Fibroblast of lung (primary cell): ENCODE measurements at regions not wholly inside any gene's neighbourhood (a gene's known extent, or its start where the extent isn't known, plus 50 kb on each side); places are given as distances from the start of the nearest gene placed in this dataset.

ENCODE experiments used
- DNase-seq, 2 donors: peaks; one replicate each; pipeline versions ENCODE4 v3.0.0 to v3.0.0-alpha.2; 2010; ENCODE audit warnings: low read depth in 2 of 2
- H2AFZ ChIP-seq: 2 replicates; pipeline ENCODE4 v1.5.1; 2012; ENCODE audit warnings: low read length, control low read depth, inconsistent platforms
- H3K27ac ChIP-seq: 2 replicates; pipeline ENCODE4 v1.5.1; 2011; ENCODE audit warnings: low read length, control low read depth; ENCODE audit not compliant: insufficient read depth
- H3K27me3 ChIP-seq: 2 replicates; pipeline ENCODE4 v1.5.1; 2011; ENCODE audit warnings: mild to moderate bottlenecking, low read length; ENCODE audit not compliant: control insufficient read depth, insufficient read depth
- H3K36me3 ChIP-seq: 2 replicates; pipeline ENCODE4 v1.5.1; 2011; ENCODE audit warnings: low read length; ENCODE audit not compliant: control insufficient read depth, insufficient read depth
- H3K4me1 ChIP-seq: 2 replicates; pipeline ENCODE4 v1.5.1; 2011; ENCODE audit warnings: low read length; ENCODE audit not compliant: control insufficient read depth, insufficient read depth; ENCODE audit errors: extremely low read depth
- H3K4me2 ChIP-seq: 2 replicates; pipeline ENCODE4 v1.5.1; 2011; ENCODE audit warnings: low read length, control low read depth; ENCODE audit not compliant: insufficient read depth; ENCODE audit errors: extremely low read depth
- H3K4me3 ChIP-seq, 4 experiments: fragments of 200-600 bp in 1 of 4; sonication (generic) in 1 of 4; replicated peaks in 1 of 4; 2 replicates each; pipeline ENCODE4 v1.5.1; 2011 to 2016; ENCODE audit warnings: low read length in 4 of 4, low read depth in 3 of 4, mild to moderate bottlenecking in 3 of 4, control low read depth in 2 of 4, inconsistent platforms in 1 of 4, mixed read lengths in 1 of 4; ENCODE audit not compliant: insufficient read depth in 1 of 4; ENCODE audit errors: control extremely low read depth in 1 of 4
- H3K79me2 ChIP-seq: 2 replicates; pipeline ENCODE4 v1.5.1; 2012; ENCODE audit warnings: mild to moderate bottlenecking, low read length, inconsistent platforms; ENCODE audit not compliant: control insufficient read depth, insufficient read depth
- H3K9ac ChIP-seq: 2 replicates; pipeline ENCODE4 v1.5.1; 2011; ENCODE audit warnings: mild to moderate bottlenecking, low read length, control low read depth; ENCODE audit not compliant: insufficient read depth
- H3K9me3 ChIP-seq: 2 replicates; pipeline ENCODE4 v1.5.1; 2012; ENCODE audit warnings: low read depth, low read length; ENCODE audit not compliant: control insufficient read depth, insufficient read depth
- H4K20me1 ChIP-seq: 2 replicates; pipeline ENCODE4 v1.5.1; 2011; ENCODE audit warnings: low read length; ENCODE audit not compliant: control insufficient read depth, insufficient read depth; ENCODE audit errors: extremely low read depth
- CTCF ChIP-seq, 2 donors: IDR thresholded peaks in 1 of 2; conservative IDR thresholded peaks in 1 of 2; 1 replicate in 1 of 2; 2 replicates in 1 of 2; pipeline ENCODE4 v1.5.1; 2011 to 2012; ENCODE audit warnings: low read length in 2 of 2, control low read depth in 1 of 2, inconsistent platforms in 1 of 2, low read depth in 1 of 2, mild to moderate bottlenecking in 1 of 2
- EZH2 ChIP-seq: IDR thresholded peaks from 2 replicates; pipeline ENCODE4 v1.5.1; 2012; ENCODE audit warnings: low read length, control low read depth, mild to moderate bottlenecking; ENCODE audit errors: missing control alignments

GRCh38 chr6:3515669-3516068 lies 58.8 kb upstream of the SLC22A23 start:
- Histone ChIP-seq H3K27me3 (no peaks in the 10 kb centered on the region), H3K27ac (no peak overlapping the region), H3K36me3 (no peaks in the 10 kb centered on the region), H3K4me1 (peaks cover 12% of the 10 kb centered on the region), H3K9ac (no peak overlapping the region), H3K4me3 (no peak overlapping the region), H3K79me2 (no peaks in the 10 kb centered on the region), H4K20me1 (no peaks in the 10 kb centered on the region), H3K4me2 (no peak overlapping the region), H2AFZ (no peak overlapping the region), H3K9me3 (no peaks in the 10 kb centered on the region)
- no peak for TF ChIP-seq EZH2
- TF ChIP-seq CTCF (conservative IDR thresholded peaks at IDR 0.05 in 1 of 2, IDR thresholded peaks at IDR 0.05 in 1 of 2; ENCODE audit: low read depth in 1 of 2, low read length in 2 of 2) = no peak
- no peak for DNase-seq

- no peak for DNase-seq
Observed at GRCh38 chr6:3513416-3513815, 56.6 kb upstream of the SLC22A23 start.

GRCh38 chr6:3512832-3513231 lies 56.0 kb upstream of the SLC22A23 start:
- no peak for DNase-seq
- no peaks in the 10 kb centered on the region for H3K27me3 ChIP-seq
- no peaks in the 10 kb centered on the region for H3K79me2 ChIP-seq
- no peak overlapping the region for H3K4me3 ChIP-seq
- H2AFZ ChIP-seq = no peak overlapping the region
- H3K4me2 ChIP-seq = no peak overlapping the region
- H3K36me3 ChIP-seq = no peaks in the 10 kb centered on the region
- no peaks in the 10 kb centered on the region for H3K9me3 ChIP-seq
- no peak overlapping the region for H3K9ac ChIP-seq
- TF ChIP-seq EZH2 = no peak
- TF ChIP-seq CTCF (conservative IDR thresholded peaks at IDR 0.05 in 1 of 2, IDR thresholded peaks at IDR 0.05 in 1 of 2; ENCODE audit: low read depth in 1 of 2, low read length in 2 of 2) = no peak
- H4K20me1 ChIP-seq = no peaks in the 10 kb centered on the region
- peaks cover 5% of the 10 kb centered on the region for H3K4me1 ChIP-seq
- no peak overlapping the region for H3K27ac ChIP-seq

More at GRCh38 chr6:3513416-3513815, 56.6 kb upstream of the SLC22A23 start:
- Histone ChIP-seq H3K9me3 (no peaks in the 10 kb centered on the region), H3K79me2 (no peaks in the 10 kb centered on the region), H3K9ac (no peak overlapping the region), H3K27me3 (no peaks in the 10 kb centered on the region), H3K27ac (no peak overlapping the region), H3K36me3 (no peaks in the 10 kb centered on the region), H2AFZ (no peak overlapping the region), H3K4me3 (no peak overlapping the region), H3K4me2 (no peak overlapping the region), H3K4me1 (peaks cover 10% of the 10 kb centered on the region), H4K20me1 (no peaks in the 10 kb centered on the region)
- no peak for TF ChIP-seq CTCF (conservative IDR thresholded peaks at IDR 0.05 in 1 of 2, IDR thresholded peaks at IDR 0.05 in 1 of 2; ENCODE audit: low read depth in 1 of 2, low read length in 2 of 2)
- TF ChIP-seq EZH2 = no peak
